HG02571 (cell line): ENCODE measurements at regions not wholly inside any gene's neighbourhood (a gene's known extent, or its start where the extent isn't known, plus 50 kb on each side); places are given as distances from the start of the nearest gene placed in this dataset.

Experiments used
- ATAC-seq: cut with Tn5 transposase; IDR thresholded peaks from one replicate; pipeline ENCODE4 v1.9.1; 2021; ENCODE audit warnings: mild to moderate bottlenecking, moderate library complexity; ENCODE audit not compliant: unreplicated experiment

DNA sequence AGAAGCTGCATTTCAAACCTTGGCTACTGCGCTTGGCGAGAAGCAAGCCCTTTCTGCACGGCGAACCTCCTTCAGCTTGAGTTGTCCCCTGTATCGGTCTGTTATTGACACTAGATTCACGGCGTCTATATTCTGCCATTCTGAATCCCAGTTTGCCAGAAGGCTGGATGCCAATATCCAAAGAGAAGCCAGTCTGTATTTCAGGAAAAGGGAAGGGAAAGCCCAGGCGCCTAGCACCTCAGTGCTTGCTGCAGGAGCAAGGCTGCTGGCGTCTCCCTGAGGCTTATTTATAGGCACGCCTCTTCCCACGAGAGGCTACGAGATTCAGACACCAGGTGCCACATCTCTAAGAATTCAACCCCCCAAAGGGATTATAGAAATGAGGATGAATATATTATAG lies 89.6 kb upstream of the CDH4 start:
- no peak for ATAC-seq

DNA sequence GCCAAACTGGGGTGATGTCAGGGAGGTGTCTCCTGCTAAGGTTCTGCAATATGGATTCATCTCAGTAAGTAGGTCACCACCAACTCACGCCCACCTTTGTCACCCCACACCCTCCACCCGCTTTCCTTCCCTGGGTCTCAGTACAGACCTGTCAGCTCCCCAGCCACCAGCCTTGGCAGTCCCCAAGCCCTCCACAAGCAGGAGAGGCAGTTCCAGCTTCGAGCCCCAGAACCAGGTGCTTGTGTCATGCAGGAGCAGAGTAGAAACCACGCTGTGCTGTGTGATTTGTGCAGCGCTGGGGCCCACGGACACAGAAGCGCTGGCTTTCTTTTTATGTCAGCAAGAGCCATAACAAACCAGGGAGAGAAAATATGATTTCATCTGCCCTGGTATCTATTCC lies 89.0 kb upstream of the CDH4 start:
- no peak for ATAC-seq

DNA sequence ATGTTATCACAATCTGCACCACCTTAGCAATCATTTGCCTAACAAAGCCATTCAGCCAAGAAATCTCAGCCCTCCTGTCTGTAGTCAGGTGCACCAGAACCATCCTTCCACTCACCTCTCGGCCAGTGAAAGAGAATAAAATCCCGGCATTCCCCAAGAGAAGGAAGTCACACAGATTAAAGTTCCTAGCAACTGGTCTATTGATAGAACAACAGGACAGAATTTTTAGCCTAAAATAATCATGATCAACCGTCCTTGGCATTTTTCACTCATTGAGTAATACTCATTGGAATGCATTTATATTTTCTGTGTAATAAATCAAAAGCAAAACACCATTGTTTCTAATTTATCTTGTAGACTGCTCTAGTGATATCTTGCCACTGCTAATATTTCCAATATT lies 85.7 kb upstream of the CDH4 start:
- no peak for ATAC-seq

DNA sequence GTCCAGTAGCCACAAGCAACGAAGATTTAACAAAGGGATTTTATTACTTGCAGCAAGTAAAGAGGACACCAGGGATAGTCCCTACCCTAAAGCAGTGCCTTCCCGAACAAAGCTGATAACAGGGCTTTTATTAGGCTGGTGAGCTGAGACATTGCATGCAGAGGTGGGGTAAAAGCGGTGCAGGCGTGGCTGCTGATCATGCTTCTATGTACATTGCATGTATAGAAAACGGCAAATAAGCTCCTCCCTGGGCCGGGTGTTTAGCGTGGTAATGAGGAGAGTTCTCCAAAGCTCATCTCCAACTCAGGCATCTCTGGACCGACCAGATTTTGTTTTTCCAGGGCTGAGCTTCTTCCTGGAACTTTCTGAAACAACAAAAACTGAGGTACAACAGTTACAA lies 83.5 kb upstream of the CDH4 start:
- ATAC-seq: no peak

DNA sequence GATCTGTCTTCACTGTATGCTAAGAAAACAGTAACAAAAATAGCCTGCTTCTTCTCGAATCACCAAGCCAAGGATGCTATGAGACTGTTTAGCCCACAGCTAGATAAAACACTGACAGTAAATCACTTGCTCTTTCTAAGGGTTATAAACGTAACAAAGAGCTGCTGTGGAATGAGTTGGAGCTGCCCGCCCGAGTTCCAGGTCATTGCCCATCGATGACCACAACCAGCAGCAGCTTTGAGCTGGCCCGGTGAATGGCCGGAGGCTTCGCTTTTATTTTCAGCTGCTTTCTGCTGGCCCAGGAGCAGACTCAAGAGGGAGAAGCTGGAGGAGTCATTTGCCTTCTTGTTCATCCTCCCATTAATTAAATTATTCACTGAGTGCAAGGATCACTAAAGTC lies 82.2 kb upstream of the CDH4 start:
- no peak for ATAC-seq

DNA sequence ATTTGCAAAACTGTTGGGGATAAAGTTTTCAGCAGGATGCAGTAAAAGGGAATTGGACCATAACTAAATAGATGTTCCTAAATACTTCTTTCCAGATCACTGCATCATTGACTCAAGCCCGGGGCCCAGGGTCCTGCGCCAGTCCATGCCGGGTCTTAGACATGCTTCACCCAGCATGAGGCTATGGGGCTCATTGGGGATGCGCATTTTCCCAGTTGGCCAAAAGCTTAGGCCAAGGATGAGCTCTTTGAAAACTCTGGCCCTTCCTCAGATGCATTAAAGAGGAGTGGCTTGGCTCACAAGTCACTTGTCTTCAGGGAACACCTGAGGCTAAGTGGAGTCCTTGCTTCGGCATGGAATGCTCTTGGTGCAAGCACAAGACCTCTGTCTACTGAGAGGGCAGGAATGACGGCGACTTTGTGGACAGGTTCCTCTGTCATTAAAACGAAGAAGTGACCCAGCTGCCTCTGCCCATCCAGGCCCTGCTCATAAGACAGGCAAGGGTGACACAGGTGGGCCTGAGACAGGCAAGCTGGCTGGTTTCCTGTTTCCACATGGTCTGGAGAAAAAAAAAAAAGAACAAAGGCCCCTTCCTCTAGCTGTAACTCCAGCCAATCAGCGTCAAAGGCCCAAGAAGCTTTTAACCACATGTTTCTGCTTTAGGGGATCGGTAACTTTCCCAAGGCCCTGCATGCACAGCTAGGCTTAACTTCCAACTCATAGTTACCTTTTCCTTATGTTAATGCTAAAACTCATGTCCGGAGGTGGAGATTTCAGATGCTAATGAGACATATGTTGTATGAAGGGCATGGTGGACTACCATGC lies 81.4 kb upstream of the CDH4 start:
- no peak for ATAC-seq

DNA sequence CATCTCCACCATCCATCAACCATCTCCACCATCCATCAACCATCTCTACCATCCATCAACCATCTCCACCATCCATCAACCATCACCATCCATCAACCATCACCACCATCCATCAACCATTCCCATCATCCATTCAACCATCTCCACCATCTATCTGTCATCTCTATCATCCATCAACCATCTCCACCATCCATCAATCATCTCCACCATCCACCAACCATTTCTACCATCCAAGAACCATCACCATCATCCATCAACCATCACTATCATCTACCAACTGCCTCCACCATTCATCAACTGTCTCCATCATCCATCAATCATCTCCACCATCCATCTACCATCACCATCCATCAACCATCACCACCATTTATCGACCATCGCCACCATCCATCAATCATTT lies 78.8 kb upstream of the CDH4 start:
- no peak for ATAC-seq

DNA sequence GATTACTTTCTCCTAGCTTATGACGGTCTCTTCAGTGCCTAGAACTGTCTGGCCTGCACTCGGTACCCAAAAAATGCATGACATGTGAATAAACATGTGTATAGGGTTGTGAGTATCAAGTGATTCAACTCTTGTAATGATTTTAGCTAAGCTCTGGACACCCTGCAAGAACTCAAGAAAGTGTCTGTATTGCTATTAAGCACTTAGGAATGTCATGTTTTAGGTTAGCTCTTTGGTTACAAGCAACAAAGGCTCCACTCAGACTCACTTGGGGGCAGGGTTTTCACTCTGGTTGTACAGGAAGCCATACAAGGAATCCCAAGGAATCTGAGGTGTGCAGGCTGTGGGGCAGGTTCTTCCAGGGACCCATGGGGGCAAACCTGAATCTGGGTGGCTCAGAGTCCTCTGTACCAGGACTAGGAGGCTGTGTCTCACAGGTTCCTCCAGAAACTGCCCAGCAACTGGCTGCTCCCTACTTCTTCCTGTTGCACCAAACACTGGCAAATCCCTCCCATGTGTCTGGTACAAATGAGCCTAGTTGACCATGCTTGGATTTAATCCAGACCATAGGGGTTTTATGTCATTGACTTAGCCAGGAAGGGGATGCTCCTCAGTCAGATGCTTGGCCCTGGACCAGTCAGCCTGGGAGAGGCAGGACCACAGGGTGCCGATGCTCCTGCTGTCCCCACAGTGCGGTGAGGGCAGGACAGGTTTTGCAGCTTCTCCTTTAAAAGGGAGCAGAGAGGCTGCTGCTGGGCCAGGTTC lies 77.9 kb upstream of the CDH4 start:
- ATAC-seq: no peak

DNA sequence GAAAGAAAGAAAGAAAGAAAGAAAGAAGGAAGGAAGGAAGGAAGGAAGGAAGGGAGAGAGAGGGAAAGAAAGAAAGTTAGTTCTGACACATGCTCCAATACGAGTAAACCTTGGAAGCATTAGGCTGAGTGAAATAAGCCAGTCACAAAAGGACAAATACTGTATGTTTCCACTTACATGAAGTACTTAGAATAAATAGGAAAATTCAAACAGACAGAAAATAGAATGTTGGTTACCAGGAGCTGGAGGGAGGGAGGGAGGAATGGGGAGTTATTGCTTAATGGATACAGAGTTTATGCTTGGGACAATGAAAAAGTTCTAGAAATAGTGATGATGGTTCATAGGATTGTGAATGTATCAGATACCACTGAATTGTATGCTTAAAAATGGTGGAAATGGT lies 75.2 kb upstream of the CDH4 start:
- ATAC-seq: no peak

DNA sequence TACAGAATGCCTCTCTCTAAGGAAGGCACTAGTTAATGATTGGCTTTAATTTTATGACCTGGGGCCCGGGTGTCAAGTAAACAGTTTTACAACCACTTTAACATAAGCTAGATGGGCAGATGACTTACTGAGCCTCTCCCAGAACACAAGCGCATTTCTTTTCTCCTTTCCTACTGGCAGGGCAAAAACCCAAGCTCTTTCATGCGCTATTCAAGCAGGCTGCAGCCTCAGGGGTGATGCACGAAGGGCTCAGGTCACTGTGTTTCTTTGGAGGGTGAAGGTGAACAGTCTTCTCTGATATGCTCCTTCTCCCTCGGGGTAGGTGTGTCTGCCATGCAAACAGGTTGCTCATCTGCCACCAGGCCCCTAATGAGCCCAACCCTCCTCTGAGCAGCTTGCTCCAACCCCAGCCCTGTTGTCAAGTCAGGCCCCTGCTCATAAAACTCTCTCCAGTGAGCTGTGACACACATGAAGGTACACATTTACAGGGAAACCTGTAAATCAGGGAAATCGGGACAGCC lies 73.5 kb upstream of the CDH4 start:
- ATAC-seq: no peak

DNA sequence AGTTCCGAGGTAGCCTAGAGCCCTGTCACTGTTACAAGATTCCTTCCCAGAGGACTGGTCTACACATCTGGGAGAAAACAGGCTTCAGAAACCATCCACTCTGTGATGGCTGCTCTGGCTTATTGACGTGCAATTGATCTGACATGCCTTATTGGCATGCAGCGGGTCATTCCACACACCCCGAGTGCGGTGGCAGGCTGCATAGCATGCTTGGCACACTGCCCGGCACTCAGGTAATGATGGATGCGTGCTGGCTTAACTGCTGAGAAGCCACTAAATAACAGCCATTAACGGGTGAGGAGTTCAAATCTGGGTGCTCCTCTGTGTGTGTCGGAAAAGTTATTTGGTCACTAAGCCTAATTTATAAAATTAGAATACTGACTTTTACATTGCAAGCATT lies 67.9 kb upstream of the CDH4 start:
- no peak for ATAC-seq

DNA sequence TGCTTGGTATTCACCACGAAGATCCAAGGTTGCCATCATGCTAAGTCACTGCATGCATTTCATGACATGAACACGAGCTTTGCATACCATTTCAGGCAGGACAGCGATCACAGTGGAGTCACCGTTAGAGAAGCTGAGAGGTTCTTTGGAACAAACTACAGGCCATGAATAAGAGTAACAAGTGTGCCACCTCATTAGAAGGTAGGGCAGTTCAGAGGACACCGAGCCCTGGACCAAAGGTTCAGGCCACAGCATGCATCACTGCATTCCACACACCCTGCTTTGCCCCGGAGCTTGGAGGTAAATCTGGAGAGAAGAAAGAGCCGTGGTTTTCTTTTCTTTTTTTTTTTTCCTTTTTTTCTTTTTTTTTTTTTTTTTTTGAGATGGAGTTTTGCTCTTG lies 66.9 kb upstream of the CDH4 start:
- ATAC-seq: no peak

DNA sequence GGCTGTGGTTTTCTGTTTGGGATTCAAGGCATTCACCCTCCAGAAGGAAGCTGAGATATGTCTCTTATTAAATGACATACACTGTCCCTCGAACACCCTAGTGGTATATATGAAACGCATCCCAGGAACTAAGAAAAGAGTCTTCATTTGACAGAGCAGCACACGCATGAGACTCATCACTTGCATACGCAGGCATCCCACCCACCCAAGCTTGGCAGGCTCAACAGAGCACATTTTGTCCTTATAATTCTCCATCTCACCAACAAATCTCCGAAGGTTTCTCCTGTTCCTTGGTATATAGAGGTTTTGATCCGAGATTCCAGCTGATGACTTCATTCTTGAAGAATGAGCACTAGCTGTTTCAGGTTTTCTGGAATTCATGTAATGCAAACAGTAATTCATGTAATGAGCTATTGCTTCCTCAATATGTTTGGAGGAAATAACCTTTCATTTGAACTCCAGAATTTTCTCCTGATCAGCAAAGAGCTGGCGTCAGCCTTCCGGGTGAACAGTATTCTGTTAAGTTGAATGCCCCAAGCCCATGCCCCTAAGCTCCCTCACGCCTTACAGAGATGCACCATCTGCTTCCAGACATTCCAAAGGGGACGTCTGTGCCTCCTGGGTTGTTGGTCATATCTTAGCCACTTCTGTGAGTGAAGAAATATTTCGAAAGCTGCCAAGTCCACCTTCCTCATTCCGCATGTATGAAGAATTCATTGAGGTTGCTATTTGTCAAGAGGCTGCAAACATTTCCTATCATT lies 66.0 kb upstream of the CDH4 start:
- ATAC-seq: no peak

DNA sequence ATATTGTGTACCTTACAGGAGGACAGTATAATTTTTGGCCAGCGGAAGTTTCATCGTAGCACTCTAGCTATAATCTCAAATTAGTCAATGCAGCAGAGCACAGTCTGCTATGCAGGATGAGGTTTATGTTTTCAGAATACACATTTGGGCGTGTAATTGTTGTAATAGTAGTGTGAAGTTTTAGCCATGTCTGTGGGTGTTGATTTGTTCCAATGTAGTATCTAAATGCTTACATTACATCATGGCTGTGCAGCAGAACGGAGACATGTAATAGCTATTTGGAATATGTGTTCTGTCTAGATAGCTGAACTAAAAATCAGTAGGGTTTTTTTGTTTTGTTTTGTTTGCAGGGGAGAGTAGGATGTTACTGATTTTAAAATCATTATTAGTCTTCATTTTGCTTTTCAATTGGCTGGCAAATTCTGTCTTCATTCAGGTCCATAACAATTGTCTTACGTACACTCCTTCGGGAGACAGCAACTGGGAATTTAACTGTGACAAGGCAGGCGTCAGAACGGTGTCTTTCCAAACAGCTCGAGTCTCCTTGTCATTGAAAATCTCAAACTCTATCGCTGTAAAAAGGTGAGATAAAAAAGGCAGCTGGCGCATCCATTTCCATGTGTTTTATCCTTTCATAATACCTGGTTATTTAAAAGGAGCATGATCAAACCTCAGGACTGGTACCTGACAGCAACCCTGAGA lies 65.1 kb upstream of the CDH4 start:
- ATAC-seq: no peak

DNA sequence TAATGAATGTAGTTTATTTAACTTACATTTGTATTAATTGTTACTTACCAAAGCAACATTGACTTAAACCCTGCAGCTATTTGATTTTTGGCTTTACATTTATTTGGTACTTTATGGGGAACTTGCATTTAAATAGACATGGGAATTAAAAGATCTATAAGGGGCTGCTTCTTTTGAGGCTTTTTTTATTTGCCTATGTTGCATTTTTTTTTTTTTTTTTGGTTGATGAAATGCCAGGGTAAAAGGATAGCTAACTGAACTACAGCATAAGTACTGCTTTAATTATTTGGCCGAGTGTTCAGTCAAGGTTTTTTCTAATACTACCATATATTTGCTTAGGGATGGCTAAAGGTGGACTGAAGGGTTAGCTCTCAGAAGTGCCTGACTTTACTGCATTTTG lies 62.5 kb upstream of the CDH4 start:
- no peak for ATAC-seq

DNA sequence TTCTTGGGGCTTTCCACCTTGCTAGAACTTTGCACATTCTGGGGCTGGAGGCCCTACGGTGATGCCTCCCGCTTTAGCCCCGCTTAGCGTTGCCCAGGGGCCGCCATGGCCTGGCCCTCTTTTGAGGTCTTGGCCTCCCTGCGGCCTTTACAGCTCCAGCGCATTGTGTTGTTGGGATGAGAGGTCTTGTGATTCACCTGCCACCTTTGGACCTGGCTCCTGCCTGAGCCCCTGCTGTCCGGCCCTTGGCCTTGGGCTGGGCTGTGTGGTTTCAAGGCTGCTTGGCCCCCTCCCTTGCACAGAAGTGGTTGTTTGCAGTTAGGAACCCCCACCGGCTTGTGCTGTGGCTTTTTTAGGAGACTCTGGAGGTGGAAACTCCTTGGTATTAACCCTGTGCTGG lies 61.0 kb upstream of the CDH4 start:
- no peak for ATAC-seq

DNA sequence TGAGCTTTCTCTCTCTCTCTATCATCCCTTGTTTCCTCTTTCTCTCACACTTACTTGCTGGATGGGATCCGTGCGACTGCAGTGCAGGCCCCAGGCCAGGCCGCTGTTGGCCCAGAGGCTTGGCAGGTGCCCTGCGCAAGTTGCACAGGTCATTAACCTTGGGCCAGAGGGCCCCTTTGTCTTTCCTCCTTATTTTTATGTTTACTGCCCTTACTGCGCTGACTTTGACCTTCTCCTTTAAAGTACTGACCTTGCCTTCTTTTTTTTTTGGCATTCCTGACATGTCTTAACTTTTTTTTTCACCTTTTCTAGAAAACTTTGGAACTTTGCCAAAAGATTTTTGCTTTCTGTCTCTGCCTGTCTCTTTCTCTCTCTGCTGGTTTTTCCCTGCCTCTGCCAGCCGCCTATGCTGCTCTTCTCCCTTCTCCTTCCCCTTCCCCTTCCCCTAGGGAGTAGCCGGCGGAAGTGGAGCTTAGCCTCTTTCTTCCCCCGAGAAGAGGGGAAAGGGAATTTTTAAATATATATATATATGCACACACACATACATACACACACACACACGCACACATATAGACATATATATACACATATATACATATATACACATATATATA lies 59.6 kb upstream of the CDH4 start:
- no peak for ATAC-seq

DNA sequence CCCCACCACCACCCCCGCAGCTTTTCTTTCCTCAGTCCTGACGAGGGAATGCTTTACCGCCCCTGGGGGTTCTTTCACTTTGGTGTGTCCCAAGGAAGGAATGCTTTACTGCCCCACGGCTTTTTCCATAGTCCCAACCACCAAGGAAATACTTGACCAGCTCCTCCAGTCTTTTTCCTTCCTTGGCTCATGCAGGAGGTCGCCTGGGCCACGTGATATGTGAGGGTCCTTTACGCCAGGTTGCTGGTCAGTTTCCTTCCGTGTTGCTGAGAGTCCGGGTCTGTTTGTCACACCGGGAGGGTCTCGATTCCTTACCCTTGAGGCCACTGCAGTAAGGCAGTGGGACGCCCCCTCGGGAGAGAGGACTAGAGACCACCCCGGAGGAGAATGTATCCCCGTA lies 58.9 kb upstream of the CDH4 start:
- ATAC-seq: no peak
